A549 (cell line): ENCODE measurements at regions not wholly inside any gene's neighbourhood (a gene's known extent, or its start where the extent isn't known, plus 50 kb on each side); places are given as distances from the start of the nearest gene placed in this dataset.

Experiments
- ATAC-seq, 2 experiments: fragments of 200-7000 bp in 1 of 2; fragments of >200 bp in 1 of 2; cut with Nextera tagmentation in 1 of 2; cut with Tn5 transposase in 1 of 2; 3 replicates each; pipeline versions ENCODE4 v1.8.0 to v1.9.1; 2018 to 2020; ENCODE audit warnings: mild to moderate bottlenecking in 1 of 2, moderate library complexity in 1 of 2
- CTCF ChIA-PET: fragments of 300-600 bp; sonication (Branson Sonifier 250); formaldehyde crosslinking; extraction: SDS; loops from one replicate; lab custom pipeline; 2021; ENCODE audit warnings: antibody characterized with exemption, inconsistent platforms; lab: Yijun Ruan, JAX
- POLR2A ChIA-PET: fragments of 350-600 bp; formaldehyde crosslinking; extraction: SDS; loops from one replicate; lab custom pipeline; 2021; ENCODE audit warnings: antibody characterized with exemption, inconsistent platforms; lab: Yijun Ruan, JAX
- DNase-seq, 2 experiments: peaks; one replicate each; pipeline versions ENCODE4 v3.0.0 to v3.0.0-alpha.2; 2011 to 2016; ENCODE audit warnings: low read depth in 1 of 2, low spot score in 1 of 2
- FAIRE-seq: peaks from 2 replicates; lab custom pipeline; 2011; peaks lifted over from hg19 to GRCh38; lab: Jason Lieb, UNC
- H3K27ac ChIP-seq, 2 experiments: fragments of >200 bp; sonication (Bioruptor Twin); formaldehyde crosslinking; 3 replicates each; pipeline ENCODE4 v1.5.1; 2016 to 2017
- H3K4me1 ChIP-seq: fragments of >200 bp; sonication (Bioruptor Twin); formaldehyde crosslinking; 3 replicates; pipeline ENCODE4 v1.6.1; 2016
- H3K4me2 ChIP-seq: fragments of >200 bp; sonication (Bioruptor Twin); formaldehyde crosslinking; 3 replicates; pipeline ENCODE4 v1.6.1; 2016
- H3K4me3 ChIP-seq: fragments of >200 bp; sonication (Bioruptor Twin); formaldehyde crosslinking; 3 replicates; pipeline ENCODE4 v1.5.1; 2016
- H3K9me3 ChIP-seq: fragments of >200 bp; sonication (Bioruptor Twin); formaldehyde crosslinking; 3 replicates; pipeline ENCODE4 v1.6.1; 2016
- CBX2 ChIP-seq: fragments of 200-600 bp; sonication (generic); IDR thresholded peaks from 2 replicates; pipeline ENCODE4 v1.6.1; 2016; ENCODE audit warnings: low read depth, mild to moderate bottlenecking, borderline replicate concordance
- E2F6 ChIP-seq: IDR thresholded peaks from 2 replicates; pipeline ENCODE4 v1.6.1; 2012; ENCODE audit warnings: low read depth, borderline replicate concordance
- EHF ChIP-seq: fragments of 250-450 bp; sonication (Bioruptor Pico); IDR thresholded peaks from 2 replicates; pipeline ENCODE4 v1.5.0; 2020; ENCODE audit warnings: mild to moderate bottlenecking
- EHMT2 ChIP-seq: fragments of 200-600 bp; sonication (generic); IDR thresholded peaks from 2 replicates; pipeline ENCODE4 v1.6.1; 2016; ENCODE audit warnings: antibody characterized with exemption, low read depth, mild to moderate bottlenecking, moderate library complexity
- EP300 ChIP-seq, 2 experiments: fragments of >200 bp; sonication (Bioruptor Twin); formaldehyde crosslinking; IDR thresholded peaks; 2 replicates in 1 of 2; 3 replicates in 1 of 2; pipeline ENCODE4 v1.6.1; 2016 to 2017
- ESRRA ChIP-seq: fragments of 150-350 bp; IDR thresholded peaks from 2 replicates; pipeline ENCODE4 v1.6.1; 2014; ENCODE audit warnings: mild to moderate bottlenecking, low read length, borderline replicate concordance
- FOSL2 ChIP-seq, 2 experiments: fragments of 450-650 bp in 1 of 2; fragments of >200 bp in 1 of 2; sonication (Bioruptor Twin) in 1 of 2; formaldehyde crosslinking; IDR thresholded peaks; 2 replicates each; pipeline versions ENCODE4 v1.5.0 to v1.6.1; 2016 to 2020; ENCODE audit warnings: mild to moderate bottlenecking in 1 of 2, moderate library complexity in 1 of 2
- FOXS1 ChIP-seq: fragments of 250-450 bp; sonication (Bioruptor Pico); IDR thresholded peaks from 2 replicates; pipeline ENCODE4 v1.5.0; 2020; ENCODE audit warnings: mild to moderate bottlenecking, moderate library complexity
- GATA3 ChIP-seq: IDR thresholded peaks from 2 replicates; pipeline ENCODE4 v1.6.1; 2012; ENCODE audit warnings: borderline replicate concordance
- HES2 ChIP-seq: fragments of >200 bp; sonication (Bioruptor Twin); formaldehyde crosslinking; IDR thresholded peaks from 2 replicates; pipeline ENCODE4 v1.6.1; 2016
- HOXB13 ChIP-seq: fragments of 250-450 bp; sonication (Bioruptor Pico); IDR thresholded peaks from 2 replicates; pipeline ENCODE4 v1.5.0; 2020; ENCODE audit warnings: low read depth, mild to moderate bottlenecking, moderate library complexity
- HOXB5 ChIP-seq: fragments of 250-450 bp; sonication (Bioruptor Pico); IDR thresholded peaks from 2 replicates; pipeline ENCODE4 v1.5.0; 2020; ENCODE audit warnings: mild to moderate bottlenecking, moderate library complexity
- MAZ ChIP-seq: fragments of 150-350 bp; IDR thresholded peaks from 2 replicates; pipeline ENCODE4 v1.6.1; 2014; ENCODE audit warnings: antibody characterized with exemption, low read depth, low read length, borderline replicate concordance
- NFE2L2 ChIP-seq: fragments of 150-350 bp; conservative IDR thresholded peaks from 2 replicates; pipeline ENCODE4 v1.6.1; 2014; ENCODE audit warnings: low read length
- PBX3 ChIP-seq: IDR thresholded peaks from 2 replicates; pipeline ENCODE4 v1.6.1; 2012
- PHF8 ChIP-seq: fragments of 200-600 bp; sonication (generic); IDR thresholded peaks from 2 replicates; pipeline ENCODE4 v1.6.1; 2016; ENCODE audit warnings: low read depth, mild to moderate bottlenecking, antibody characterized with exemption, moderate library complexity, borderline replicate concordance
- RARB ChIP-seq: fragments of 250-450 bp; sonication (Bioruptor Pico); IDR thresholded peaks from 2 replicates; pipeline ENCODE4 v1.8.0; 2021; ENCODE audit warnings: mild to moderate bottlenecking, moderate library complexity
- RFX5 ChIP-seq: fragments of 450-650 bp; IDR thresholded peaks from 2 replicates; pipeline ENCODE4 v1.7.1; 2014; ENCODE audit warnings: antibody characterized with exemption, mild to moderate bottlenecking, moderate library complexity
- RNF2 ChIP-seq: fragments of 200-600 bp; sonication (generic); IDR thresholded peaks from 2 replicates; pipeline ENCODE4 v1.6.1; 2016; ENCODE audit warnings: low read depth, mild to moderate bottlenecking, antibody characterized with exemption, moderate library complexity, borderline replicate concordance
- SMC3 ChIP-seq: fragments of >200 bp; sonication (Bioruptor Twin); formaldehyde crosslinking; IDR thresholded peaks from 3 replicates; pipeline ENCODE4 v1.6.1; 2018; ENCODE audit warnings: inconsistent platforms
- TP53 ChIP-seq: fragments of 250-450 bp; sonication (Bioruptor Pico); IDR thresholded peaks from 2 replicates; pipeline ENCODE4 v1.5.0; 2021; ENCODE audit warnings: mild to moderate bottlenecking, moderate library complexity
- WGBS: methylation state at CpG from one replicate; pipeline ENCODE4 v1.1.6; 2017; ENCODE audit errors: missing lambda C conversion rate; 5-methylcytosine and 5-hydroxymethylcytosine counted together
- TF ChIP-seq, protein P1 (sequence below): fragments of >200 bp; sonication (Bioruptor Twin); formaldehyde crosslinking; IDR thresholded peaks from 3 replicates; pipeline ENCODE4 v1.5.1; 2016
- TF ChIP-seq, protein P2 (sequence below): fragments of >200 bp; sonication (Bioruptor Twin); formaldehyde crosslinking; IDR thresholded peaks from 3 replicates; pipeline ENCODE4 v1.6.1; 2016

GRCh38 chr16:6856578-6856977 lies 476.1 kb upstream of the RBFOX1 start:
- FAIRE-seq (no peak), DNase-seq (no peak), ATAC-seq (no peak)
- POLR2A ChIA-PET = no interaction called here
- Histone ChIP-seq H3K4me2 (no peak overlapping the region), H3K9me3 (no peaks in the 10 kb centered on the region), H3K27ac (no peak overlapping the region), H3K4me3 (no peak overlapping the region), H3K4me1 (no peaks in the 10 kb centered on the region)
- CTCF ChIA-PET = no interaction called here
- 8% methylated on average over 5 of the region's 5 CpGs for WGBS
- TF ChIP-seq, protein P1, sequence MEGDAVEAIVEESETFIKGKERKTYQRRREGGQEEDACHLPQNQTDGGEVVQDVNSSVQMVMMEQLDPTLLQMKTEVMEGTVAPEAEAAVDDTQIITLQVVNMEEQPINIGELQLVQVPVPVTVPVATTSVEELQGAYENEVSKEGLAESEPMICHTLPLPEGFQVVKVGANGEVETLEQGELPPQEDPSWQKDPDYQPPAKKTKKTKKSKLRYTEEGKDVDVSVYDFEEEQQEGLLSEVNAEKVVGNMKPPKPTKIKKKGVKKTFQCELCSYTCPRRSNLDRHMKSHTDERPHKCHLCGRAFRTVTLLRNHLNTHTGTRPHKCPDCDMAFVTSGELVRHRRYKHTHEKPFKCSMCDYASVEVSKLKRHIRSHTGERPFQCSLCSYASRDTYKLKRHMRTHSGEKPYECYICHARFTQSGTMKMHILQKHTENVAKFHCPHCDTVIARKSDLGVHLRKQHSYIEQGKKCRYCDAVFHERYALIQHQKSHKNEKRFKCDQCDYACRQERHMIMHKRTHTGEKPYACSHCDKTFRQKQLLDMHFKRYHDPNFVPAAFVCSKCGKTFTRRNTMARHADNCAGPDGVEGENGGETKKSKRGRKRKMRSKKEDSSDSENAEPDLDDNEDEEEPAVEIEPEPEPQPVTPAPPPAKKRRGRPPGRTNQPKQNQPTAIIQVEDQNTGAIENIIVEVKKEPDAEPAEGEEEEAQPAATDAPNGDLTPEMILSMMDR = no peak
- TF ChIP-seq GATA3 (no peak), EP300 (IDR thresholded peaks at IDR 0.05) (no peak), RARB (CRISPR knock-in tag) (no peak)
- TF ChIP-seq, all 56 proteins: peak for 0

GRCh38 chr16:6853565-6853964 lies 479.1 kb upstream of the RBFOX1 start:
- POLR2A ChIA-PET = no interaction called here
- ATAC-seq (no peak), FAIRE-seq (no peak), DNase-seq (no peak)
- WGBS = 29% methylated on average over 6 of the region's 6 CpGs
- no peaks in the 10 kb centered on the region for H3K4me1 ChIP-seq
- CTCF ChIA-PET = no interaction called here
- no peak overlapping the region for H3K27ac ChIP-seq
- no peak for TF ChIP-seq HES2
- TF ChIP-seq, protein P2, sequence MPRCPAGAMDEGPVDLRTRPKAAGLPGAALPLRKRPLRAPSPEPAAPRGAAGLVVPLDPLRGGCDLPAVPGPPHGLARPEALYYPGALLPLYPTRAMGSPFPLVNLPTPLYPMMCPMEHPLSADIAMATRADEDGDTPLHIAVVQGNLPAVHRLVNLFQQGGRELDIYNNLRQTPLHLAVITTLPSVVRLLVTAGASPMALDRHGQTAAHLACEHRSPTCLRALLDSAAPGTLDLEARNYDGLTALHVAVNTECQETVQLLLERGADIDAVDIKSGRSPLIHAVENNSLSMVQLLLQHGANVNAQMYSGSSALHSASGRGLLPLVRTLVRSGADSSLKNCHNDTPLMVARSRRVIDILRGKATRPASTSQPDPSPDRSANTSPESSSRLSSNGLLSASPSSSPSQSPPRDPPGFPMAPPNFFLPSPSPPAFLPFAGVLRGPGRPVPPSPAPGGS = no peak
- TF ChIP-seq RNF2 = no peak
- TF ChIP-seq CBX2 = no peak
- no peak for TF ChIP-seq TP53 (CRISPR knock-in tag)
- no peak for TF ChIP-seq MAZ
- no peak for TF ChIP-seq ESRRA
- TF ChIP-seq EHMT2 = no peak
- TF ChIP-seq SMC3 = no peak
- no peak for TF ChIP-seq FOSL2 (IDR thresholded peaks at IDR 0.05)
- no peak for TF ChIP-seq FOSL2 (CRISPR knock-in tag; IDR thresholded peaks at IDR 0.05)
- TF ChIP-seq HOXB5 = no peak
- TF ChIP-seq RFX5 = no peak
- no peak for TF ChIP-seq EHF
- no peak for TF ChIP-seq HOXB13 (CRISPR knock-in tag)
- no peak for TF ChIP-seq PHF8
- TF ChIP-seq NFE2L2 = no peak
- TF ChIP-seq E2F6 = no peak
- TF ChIP-seq PBX3 = no peak
- TF ChIP-seq FOXS1 (CRISPR knock-in tag) = no peak
- no peaks in the 10 kb centered on the region for H3K9me3 ChIP-seq
- H3K4me3 ChIP-seq = no peak overlapping the region
- H3K4me2 ChIP-seq = no peak overlapping the region
